ENCODE measurements at regions not wholly inside any gene's neighbourhood (a gene's known extent, or its start where the extent isn't known, plus 50 kb on each side); places are given as distances from the start of the nearest gene placed in this dataset.
A peak's percentile ranks its signal among the peaks of the same experiment; 100 is the strongest.

DNA sequence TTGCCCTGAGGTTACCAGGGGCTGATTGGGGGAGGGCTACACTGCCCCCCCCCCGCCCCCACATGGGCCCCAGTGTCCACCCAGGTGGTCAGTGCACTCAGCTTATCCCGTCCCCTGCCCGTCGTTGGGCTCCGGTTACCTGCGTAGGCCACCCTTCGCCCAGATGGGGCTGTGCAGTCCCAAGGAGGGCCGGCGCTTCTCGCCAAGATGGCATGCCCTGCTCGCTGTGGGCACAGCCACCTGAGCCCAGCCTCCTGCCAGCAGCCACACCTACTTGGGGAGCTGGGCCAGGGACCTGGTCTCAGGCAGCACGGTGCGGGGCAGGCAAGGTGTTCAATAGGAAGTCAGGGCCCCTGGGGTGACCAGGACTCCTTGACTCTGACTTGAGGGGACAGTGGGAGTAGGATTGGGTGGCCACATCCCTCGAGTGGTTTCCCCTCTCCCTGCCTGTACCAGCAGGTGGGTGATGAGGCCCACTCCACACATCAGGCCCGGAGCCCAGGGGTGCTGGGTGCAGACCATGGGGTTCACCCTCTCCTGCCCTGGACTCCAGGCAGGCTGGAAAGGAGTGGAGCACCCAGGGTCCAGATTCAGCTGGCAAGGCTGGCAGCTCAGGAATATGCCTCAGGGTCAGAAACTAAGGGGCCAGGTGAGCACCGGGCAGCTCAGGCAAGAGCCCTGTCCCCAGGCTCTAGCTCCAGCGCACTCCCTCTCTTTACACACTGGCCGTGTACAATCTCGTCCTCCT is 170.3 kb downstream of the GLI2 start:
- peak in 1 of 4 donors; percentile 14 for ATAC-seq
- 83 to 94% (median 85%) methylated on average over 16 to 19 of the region's 19 CpGs for WGBS, 3 donors
- DNase-seq = no peak
- no peaks in the 10 kb centered on the region for H3K27me3 ChIP-seq (ENCODE audit: insufficient read depth in 3 of 3, low read length in 2 of 3)
- intact Hi-C loops (cut with DNase I) = no loop called here
- H3K27ac ChIP-seq = no peak overlapping the region
- H3K4me1 ChIP-seq = no peaks in the 10 kb centered on the region
- H3K9me3 ChIP-seq = no peaks in the 10 kb centered on the region
- no peaks in the 10 kb centered on the region for H3K36me3 ChIP-seq (ENCODE audit: insufficient read depth in 1 of 2, low read depth in 1 of 2)
- no peak overlapping the region for H3K4me3 ChIP-seq
- TF ChIP-seq, protein P1, sequence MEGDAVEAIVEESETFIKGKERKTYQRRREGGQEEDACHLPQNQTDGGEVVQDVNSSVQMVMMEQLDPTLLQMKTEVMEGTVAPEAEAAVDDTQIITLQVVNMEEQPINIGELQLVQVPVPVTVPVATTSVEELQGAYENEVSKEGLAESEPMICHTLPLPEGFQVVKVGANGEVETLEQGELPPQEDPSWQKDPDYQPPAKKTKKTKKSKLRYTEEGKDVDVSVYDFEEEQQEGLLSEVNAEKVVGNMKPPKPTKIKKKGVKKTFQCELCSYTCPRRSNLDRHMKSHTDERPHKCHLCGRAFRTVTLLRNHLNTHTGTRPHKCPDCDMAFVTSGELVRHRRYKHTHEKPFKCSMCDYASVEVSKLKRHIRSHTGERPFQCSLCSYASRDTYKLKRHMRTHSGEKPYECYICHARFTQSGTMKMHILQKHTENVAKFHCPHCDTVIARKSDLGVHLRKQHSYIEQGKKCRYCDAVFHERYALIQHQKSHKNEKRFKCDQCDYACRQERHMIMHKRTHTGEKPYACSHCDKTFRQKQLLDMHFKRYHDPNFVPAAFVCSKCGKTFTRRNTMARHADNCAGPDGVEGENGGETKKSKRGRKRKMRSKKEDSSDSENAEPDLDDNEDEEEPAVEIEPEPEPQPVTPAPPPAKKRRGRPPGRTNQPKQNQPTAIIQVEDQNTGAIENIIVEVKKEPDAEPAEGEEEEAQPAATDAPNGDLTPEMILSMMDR (IDR thresholded peaks at IDR 0.05) = no peak

GRCh38 chr2:120906914-120907313 is 171.2 kb downstream of the GLI2 start:
- DNase-seq = no peak
- Histone ChIP-seq H3K4me1 (no peaks in the 10 kb centered on the region), H3K36me3 (ENCODE audit: insufficient read depth in 1 of 2, low read depth in 1 of 2) (no peaks in the 10 kb centered on the region), H3K4me3 (no peak overlapping the region), H3K27me3 (ENCODE audit: insufficient read depth in 3 of 3, low read length in 2 of 3) (no peaks in the 10 kb centered on the region), H3K27ac (no peak overlapping the region), H3K9me3 (no peaks in the 10 kb centered on the region)
- TF ChIP-seq, protein P1 (IDR thresholded peaks at IDR 0.05) = no peak
- ATAC-seq = no peak
- intact Hi-C loops (cut with DNase I) = no loop called here
- WGBS, 3 donors = 92 to 96% (median 95%) methylated on average over 6 of the region's 6 CpGs

DNA sequence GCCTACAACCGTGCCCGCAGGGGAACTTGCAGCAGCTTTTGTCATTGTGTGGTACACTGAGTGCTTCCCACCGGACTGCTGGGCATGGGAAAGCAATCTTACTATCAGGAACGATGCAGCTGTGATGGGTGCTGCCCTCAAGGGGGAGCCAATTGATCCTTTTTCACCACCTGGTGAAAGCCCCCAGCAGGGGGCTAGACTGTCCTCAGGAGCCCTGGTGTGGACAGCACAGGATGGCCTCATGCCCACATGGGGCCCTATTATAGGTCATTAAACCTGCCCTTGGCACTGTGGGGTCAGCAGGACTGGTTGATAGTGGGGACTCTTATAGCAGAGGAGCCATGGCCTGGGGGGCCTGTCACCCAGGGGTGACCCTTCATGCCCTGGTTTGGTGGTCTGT is 172.2 kb downstream of the GLI2 start:
- no peaks in the 10 kb centered on the region for H3K36me3 ChIP-seq (ENCODE audit: insufficient read depth in 1 of 2, low read depth in 1 of 2)
- TF ChIP-seq, protein P1 (IDR thresholded peaks at IDR 0.05) = no peak
- H3K27me3 ChIP-seq (ENCODE audit: insufficient read depth in 3 of 3, low read length in 2 of 3) = no peaks in the 10 kb centered on the region
- DNase-seq (no peak), ATAC-seq (peak in 1 of 4 donors; percentile 10)
- H3K4me3 ChIP-seq = no peak overlapping the region
- intact Hi-C loops (cut with DNase I) = no loop called here
- WGBS, 3 donors = 91 to 93% (median 93%) methylated on average over 4 of the region's 4 CpGs
- H3K27ac ChIP-seq = no peak overlapping the region
- H3K9me3 ChIP-seq = no peaks in the 10 kb centered on the region
- no peaks in the 10 kb centered on the region for H3K4me1 ChIP-seq

DNA sequence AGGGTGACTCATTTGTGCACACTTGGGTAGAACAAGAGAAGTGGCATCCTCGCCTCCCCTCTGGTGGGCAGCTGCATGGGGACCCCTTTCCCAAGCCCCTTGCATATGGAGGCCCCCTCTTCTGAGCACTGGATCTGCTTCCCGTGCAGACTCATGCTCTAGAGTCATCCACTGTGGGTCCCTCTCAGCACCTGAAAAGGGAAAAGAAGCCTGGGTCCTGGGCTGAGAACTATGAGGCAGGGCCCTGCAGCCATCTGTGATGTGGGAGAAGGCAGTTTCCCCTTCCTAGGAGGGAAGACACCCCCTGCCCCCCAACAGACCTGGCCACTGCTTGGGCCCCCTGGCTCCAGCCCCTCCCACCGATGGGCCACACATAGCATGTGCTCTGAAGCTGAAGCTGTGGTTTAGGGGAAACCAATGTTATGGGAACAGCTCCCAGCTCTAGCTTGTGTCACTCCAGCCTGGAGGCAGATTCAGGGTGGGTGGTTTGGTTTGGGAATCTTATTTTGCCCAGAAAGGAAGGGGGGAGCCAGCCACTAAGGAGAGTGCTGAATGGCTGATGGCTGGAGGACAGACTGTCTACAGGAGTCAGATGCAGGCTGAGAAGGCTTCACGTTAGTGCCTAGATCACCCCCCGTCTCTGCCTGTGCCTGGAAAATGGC is 172.8 kb downstream of the GLI2 start:
- WGBS, 3 donors = 75 to 92% (median 84%) methylated on average over 5 of the region's 5 CpGs
- no peaks in the 10 kb centered on the region for H3K27me3 ChIP-seq (ENCODE audit: insufficient read depth in 3 of 3, low read length in 2 of 3)
- no peak for DNase-seq
- no peak overlapping the region for H3K27ac ChIP-seq
- H3K36me3 ChIP-seq (ENCODE audit: insufficient read depth in 1 of 2, low read depth in 1 of 2) = no peaks in the 10 kb centered on the region
- H3K4me3 ChIP-seq = no peak overlapping the region
- H3K4me1 ChIP-seq = peaks cover under 1% of the 10 kb centered on the region
- TF ChIP-seq, protein P1 (IDR thresholded peaks at IDR 0.05) = no peak
- ATAC-seq = no peak
- intact Hi-C loops (cut with DNase I) = no loop called here
- no peaks in the 10 kb centered on the region for H3K9me3 ChIP-seq

Measured in psoas muscle (tissue), 7 donors.